Nucleus accumbens (tissue), 56 donors: ENCODE measurements at regions not wholly inside any gene's neighbourhood (a gene's known extent, or its start where the extent isn't known, plus 50 kb on each side); places are given as distances from the start of the nearest gene placed in this dataset.
A peak's percentile ranks its signal among the peaks of the same experiment; 100 is the strongest.

Experiments used
- DNase-seq, 56 donors: peaks; one replicate each; lab custom pipeline; 2025; lab: John Stamatoyannopoulos, UW

DNA sequence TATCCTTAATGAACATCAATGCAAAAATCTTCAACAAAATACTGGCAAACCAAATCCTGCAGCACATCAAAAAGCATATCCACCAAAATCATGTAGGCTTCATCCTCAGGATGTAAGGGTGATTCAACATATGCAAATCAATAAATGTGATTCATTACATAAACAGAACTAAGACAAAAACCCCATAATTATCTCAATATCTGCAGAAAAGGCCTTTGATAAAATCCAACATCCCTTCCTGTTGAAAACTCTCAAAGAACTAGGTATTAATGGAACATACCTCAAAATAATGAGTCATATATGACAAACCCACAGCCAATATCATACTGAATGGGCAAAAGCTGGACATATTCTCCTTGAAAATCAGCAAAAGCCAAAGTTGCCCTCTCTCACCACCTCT is 54.6 kb upstream of the DEPDC1 start:
- no peak for DNase-seq

DNA sequence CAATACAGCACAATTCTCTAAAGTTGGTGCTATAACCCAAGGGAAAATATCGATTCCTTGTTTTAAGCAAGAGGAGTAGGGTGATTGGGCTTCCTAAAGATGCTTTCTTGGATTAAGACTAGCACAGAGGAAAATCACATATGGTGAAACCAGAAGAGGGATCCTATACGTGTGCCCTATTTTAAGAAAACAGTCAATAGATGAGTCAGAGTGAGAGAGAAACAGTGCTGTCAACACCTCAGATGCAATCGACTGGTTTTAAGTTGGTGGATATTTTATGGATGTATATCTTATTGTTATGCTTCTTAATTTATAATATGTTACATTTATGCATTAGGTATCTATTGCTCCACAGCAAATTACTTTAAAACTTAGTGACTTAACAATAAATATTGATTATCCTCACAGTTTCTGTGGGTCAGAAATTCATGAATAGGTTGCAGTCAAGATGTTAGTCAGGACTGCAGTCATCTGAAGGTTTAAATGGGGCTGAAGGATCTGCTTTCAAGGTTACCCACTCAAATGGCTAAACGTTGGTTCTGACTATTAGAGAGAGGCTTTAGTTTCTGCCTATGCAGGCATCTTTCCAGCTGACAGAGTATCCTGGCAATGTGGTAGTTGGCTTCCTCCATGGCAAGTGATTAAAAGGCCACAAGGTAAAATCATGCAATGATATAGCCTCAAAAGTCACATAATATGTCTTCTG is 61.6 kb upstream of the DEPDC1 start:
- no peak for DNase-seq

DNA sequence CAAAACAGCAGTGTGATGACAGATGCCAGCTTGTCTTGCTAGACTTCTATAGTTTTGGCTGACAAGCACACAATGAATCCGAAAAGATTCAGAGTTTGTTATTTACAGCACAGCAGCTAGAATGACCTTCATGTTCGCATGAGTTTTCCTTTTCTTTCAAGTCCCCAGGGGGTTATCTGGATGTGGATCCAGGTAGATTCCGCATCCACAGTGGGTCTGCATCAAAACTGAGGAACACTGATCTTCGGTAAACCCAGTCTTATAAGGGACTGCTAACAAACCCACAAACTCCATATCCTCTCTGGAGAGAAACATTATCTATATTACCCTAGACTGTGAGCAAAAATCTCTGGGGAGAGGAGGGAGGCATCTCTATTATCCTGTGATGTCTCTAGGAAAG is 69.0 kb upstream of the DEPDC1 start:
- no peak for DNase-seq

DNA sequence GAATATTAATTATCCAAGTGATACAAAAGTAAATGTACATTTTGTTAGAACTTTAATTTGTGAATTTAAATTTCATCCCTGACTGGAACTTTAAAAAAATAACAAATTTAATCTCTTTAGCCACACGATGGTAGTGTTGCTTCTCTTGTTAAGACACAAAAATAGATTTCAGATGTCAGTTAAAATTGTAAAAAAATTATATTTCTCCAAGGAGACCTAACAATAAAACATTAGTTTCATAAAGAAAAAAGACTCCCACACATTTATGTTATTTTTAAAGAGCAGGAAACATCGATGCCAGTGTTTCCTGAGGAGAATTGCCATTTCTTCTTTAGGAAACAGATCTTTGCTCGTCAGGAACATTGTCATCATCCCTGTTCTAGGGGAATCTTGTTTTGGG is 74.0 kb upstream of the DEPDC1 start:
- DNase-seq = no peak

DNA sequence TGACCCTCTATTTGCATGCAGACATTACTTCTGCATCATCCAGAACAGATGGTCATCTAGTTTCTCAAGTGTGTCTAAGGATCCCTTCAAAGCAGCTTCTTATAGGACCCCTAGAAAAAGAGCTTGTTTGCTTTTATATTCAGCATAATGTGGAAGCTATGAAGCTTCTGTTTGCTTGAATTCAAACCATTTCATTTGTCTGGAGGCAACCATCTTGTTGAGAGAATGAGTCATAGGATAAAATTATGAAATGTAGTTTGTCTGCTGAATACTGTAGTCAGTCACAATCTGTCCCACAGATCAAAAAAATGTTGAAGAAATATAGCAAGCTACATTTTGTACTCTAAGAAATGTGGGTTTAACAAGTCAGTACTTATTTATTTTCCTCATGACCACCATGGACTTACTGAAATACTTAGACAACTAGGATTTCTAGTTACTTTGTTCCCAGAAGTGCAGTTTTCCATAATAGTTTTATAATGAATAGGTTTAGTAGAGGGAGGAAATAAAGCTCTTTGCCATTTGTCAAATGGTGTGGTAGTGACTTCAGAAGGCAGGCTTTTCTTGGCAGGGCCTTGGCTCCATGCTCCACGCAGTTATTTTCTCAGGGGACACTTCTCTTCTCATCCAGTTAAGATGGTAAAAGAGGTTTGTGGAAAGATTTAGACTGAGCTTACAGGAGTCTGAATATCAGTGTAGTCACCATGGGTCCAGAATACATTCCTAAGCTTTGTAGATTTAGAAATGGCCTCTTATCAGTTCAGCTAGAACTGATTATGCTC is 74.8 kb upstream of the DEPDC1 start:
- no peak for DNase-seq

DNA sequence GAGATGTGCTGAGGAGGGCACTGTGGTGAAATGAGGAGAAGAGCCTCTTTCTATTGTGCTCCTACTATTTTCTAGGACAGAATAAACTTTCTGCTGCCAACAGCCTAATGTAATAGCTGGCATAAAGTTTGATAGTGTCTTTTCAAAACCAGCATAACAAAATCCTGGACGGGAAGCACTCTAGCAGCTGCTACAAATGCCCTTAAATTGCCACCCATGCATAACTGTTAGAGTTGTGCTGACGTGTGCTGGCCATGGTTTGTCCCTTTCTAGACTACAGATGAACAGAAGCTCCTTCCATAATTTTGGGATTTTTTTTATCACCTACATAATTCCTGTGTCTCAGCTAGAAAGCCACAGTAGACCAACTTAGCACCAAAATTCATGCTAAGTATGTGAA is 88.5 kb upstream of the DEPDC1 start:
- DNase-seq = no peak

DNA sequence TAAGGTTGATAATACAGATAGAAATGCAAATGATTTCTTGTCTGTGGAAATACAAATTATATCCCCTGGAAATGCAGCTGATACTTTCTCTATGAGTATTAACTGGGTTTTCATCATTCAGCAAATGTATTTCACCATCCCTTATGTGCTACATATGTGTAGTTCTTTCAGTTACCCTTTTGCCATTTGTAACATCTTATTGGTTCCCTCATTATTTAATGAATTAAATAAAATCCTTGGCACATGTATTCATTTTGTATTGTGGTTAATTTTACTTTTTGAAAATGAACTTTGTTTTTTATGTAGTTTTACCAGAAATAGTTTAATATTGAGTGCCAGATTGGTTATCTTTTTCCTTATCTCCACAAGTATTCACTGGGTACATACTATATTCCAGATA is 89.9 kb upstream of the DEPDC1 start:
- no peak for DNase-seq

DNA sequence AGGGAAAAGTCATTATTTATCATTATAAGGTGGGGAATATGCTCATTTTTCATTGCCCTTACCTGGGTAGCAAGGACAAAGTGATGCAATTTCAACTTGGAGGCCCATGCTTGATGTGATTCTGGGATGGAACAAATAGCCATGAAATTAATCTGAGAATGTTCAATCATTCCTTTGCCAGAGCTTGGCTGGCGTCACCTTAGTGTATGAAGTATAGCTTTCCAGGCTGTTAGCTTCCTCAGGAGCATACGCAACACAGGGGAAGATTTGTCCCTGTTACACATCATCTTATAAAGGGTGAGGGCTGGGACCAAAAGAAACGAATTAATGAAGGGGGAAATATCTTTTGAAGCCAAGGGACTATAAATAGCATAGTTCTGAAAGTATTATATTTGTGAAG is 91.4 kb upstream of the DEPDC1 start:
- DNase-seq = no peak

DNA sequence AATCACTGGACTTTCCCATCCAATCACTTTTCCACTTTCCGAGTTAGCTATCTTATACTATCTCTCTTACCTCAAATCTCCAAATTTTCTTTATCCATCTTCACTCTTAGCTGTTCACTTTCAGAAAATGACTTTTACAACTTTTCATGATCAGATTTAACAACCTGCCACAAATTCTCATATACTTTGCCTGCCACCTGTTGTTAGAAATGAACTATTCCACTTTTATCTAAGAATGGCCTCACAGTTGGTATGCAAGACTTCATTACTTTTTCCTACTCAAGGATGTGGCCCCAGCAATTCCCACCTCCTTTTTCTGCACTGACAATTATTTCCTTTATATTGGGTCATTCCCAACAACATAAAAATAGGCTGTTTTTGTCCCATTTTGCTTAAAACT is 93.6 kb upstream of the DEPDC1 start:
- no peak for DNase-seq

DNA sequence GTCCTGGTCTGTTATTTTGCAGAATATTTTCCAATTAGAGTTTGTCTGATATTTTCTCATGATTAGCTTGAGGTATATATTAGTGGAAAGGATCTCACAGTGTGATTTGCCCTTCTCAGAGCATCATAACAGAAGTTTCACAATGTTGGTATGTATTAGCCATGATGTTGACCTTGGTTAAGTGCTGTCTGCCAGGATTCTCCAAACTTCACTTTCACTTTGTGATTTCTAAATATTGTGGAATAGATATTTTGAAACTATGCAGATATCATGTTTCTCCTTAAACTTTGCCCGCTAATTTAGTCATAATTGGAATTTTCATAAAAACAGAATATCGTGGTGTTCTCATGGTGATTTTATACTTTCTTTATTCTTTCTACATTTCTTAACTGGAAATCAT is 98.0 kb upstream of the DEPDC1 start:
- DNase-seq = no peak

DNA sequence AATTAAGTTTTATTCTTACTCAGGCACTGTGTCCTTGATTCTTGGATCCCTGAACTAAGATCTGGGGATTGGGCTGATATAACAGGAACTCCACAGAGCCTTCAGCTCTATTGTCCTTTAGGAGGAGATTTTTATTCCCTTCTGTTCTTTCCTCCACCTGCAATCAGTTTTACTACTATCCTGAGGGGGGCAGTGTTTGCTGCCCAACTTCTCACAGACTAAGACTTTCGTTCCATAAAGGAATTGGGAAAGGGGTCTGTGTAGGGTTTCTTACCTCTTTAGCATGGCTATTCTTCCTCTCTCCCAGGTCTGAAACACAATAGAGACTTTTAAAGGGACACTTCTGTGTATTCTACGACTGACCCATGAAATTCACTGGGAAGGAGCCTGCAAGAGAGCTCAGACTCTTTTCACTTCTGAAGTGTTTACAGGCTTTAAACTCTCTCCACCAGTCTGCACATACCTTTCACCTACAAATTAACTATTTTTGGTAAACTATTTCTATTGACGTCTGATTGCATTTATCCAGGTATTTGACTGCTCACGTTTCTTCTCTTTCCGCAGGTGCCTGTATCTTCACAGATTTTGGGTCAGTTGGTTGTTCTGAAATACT is 103.3 kb upstream of the DEPDC1 start:
- no peak for DNase-seq

DNA sequence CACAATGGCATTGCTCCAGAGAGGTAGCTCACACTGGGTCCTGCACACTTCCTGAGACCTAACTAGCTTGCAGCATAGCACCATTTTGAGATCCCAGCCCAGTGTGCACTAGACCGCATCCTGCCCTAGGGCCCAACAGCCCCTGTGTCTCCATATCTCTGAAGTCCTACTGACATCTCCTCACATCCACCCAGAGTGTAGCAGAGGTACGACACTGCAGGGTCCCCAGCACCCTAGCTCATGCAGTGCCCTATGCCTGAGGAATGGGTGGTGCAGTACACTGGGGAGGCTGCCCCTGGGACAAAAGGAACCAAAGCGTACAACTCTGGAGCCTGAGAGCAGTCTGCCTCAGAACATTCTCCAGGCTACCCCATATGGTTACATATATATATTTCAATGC is 111.4 kb upstream of the DEPDC1 start:
- DNase-seq = no peak

DNA sequence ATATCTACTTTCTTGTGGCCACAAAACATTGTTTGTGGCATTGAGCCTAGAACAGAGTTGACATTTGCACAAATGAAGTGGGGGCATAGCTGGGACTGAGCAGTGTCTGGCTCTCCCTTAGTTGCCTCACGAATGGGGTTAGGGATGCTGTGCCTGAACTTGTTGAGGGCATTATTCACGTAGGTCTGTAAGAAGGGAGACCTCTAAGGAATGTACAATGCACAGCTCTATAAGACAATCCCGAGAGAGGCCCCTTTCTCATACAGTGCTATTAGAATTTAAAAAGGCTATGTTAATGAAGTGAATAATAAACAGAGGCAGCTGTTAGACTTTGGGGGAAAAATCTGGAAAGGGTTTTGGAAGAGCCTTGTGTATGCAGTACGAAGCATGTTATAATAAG is 118.4 kb upstream of the DEPDC1 start:
- no peak for DNase-seq

DNA sequence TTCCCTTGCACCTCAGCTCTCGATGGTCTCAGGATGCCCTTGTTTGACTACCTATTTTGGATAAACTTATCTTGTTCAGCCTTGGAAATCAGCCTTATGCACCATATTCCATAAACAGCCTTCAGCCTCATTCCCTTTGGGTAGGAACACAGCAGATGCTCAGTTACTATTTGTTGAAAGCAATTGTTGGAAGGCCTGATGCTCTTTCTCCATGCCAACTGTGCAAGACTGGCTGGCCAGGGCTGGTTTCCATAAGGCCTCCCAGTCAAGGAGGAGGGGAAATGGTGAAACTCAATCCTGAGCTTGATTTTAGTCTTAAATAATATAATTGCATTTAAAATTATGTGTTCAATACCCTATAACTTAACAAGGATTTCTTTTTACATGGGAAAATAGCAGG is 121.1 kb upstream of the DEPDC1 start:
- no peak for DNase-seq

DNA sequence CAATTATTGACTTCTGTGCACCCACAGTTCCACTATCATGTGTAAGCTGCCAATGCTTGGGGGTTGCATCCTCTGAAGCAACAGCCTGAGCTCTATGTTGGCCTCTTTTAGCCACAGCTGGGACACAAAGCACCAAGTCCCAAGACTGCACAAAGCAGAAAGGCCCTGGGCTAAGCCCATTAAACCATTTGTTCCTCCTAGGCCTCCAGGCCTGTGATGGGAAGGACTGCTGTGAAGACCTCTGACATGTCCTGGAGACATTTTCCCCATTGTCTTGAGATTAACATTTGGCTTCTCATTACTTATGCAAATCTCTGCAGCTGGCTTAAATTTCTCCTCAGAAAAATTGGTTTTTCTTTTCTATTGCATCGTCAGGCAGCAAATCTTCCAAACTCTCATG is 123.7 kb upstream of the DEPDC1 start:
- DNase-seq = no peak

DNA sequence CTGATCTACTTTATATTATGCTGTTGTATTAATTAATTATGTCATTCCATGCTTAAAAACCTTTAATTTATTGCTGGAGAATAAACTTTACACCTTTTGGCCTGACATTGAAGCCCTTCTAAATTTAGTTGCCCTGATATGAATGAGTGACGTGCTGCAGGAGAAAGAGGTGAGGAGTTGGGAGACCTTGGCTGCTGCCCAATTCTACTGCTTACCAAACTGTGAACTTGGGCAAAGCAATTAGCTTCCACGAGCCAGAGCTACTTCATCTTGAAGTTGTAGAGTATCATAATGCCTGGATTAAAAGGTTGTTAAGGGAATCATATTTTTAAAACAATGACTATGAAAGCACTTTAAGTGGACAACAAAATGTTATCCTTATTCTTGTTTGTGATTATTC is 126.8 kb upstream of the DEPDC1 start:
- DNase-seq = no peak

DNA sequence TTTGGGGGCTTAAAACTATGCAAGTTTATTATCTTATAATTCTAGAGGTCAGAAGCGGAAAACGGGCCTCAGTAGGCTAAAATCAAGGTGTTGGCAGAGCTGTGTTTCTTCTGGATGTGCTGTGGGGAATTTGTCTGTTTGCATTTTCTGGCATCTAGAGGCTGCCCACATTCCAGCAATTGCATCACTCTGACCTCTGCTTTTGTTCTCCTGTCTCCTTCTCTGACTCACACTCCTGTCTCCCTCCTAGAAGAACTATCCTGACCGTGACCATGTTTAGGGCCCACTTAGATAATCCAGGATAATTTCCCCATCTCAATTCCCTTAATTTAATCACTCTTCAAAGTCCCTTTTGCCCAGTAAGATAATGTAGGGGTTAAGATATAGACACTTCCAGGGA is 127.4 kb upstream of the DEPDC1 start:
- DNase-seq = no peak

DNA sequence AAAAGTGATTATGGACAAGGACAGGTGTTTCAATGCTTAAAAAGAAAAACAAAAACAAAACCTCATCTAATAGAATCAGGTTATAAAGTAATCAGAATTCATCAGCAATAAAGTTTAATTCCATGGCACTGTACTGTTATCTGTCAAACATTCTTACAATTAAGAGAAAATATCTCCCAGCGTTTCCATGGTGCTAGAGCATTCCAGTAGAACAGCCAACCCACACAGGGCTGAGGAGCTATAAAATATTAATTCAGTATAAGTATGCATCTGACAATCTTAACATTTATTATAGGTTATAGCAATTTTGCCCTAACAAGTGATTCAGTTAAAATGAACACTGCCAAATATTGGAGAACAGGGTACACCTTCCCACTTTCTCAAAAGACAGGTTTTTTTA is 128.7 kb upstream of the DEPDC1 start:
- DNase-seq = peak in 10 of 56 donors; percentile 0 to 43 (median 9)

DNA sequence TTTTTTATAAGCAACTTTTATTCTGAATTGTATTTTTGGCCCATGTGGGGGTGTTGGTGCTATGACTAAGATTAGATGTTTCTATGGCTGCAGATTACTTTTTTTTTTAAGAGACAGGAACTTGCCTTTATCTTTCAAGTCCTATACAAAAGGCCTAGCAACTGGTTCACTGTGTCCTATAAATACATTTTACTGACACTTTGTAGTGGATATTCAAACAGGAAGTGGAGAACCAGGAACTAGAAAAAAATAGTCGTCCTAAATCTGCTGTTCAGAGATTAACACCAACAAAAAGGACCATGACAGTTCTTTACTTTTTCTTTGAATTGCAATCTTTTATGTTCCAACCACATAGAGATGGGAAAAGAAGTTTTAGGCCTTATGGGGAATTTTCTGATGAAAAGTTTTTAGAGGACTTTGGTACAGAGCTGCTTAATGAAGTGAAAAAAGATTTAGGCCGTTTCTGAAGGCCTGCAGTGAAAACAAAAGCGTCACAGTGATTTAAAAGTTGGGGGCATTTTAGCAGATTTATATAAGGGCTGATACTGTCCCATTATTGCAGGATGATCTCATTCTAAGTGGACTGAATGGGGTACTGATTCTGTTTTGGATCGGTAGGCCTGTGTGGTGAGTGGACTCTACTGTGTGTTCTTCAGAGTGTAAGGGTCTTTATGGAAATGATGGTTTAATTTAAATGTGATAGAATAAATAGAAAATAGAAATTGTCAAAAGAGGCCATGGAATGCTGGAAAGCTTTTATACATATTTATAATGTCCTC is 136.4 kb upstream of the DEPDC1 start:
- DNase-seq = peak in 1 of 56 donors; percentile 7

DNA sequence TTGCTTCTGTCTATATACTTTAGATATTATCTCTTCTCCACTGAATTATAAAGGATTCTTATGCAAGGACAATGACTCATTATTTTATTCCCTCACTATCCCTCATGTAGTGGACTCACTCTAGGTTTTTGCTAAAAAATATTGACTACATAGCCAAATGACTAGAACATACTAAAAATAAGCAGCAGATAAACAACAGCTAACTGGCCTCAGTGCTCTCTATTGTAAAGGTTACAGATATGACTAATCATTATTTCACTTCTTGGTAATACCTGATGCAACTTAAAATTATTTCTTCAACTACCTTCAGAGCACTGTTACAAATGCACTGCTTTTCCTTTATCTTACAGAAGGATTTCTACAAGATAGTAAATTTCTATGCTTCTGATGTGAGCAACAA is 147.6 kb upstream of the DEPDC1 start:
- no peak for DNase-seq

DNA sequence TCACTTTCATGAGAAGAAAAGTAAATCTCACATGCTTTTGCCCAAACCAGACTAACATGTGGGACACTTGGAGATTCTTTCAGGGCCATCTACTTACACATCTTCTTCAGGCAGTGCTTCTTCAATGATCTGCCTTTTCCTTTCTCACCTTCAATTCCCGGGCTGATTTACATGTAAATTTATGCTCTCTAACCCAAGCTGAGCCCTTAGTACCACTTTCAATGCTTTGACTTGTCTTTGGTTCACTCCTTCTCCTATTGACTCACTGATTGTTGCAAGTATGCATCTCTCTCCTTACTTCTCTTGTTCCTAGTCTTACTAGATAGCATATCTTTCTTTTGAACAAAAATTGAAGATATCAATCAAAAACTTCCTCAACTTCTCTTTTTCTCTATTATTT is 154.2 kb upstream of the DEPDC1 start:
- DNase-seq = no peak
